A549 (cell line): ENCODE measurements at regions not wholly inside any gene's neighbourhood (a gene's known extent, or its start where the extent isn't known, plus 50 kb on each side); places are given as distances from the start of the nearest gene placed in this dataset.

Experiments
- ATAC-seq, 2 experiments: fragments of 200-7000 bp in 1 of 2; fragments of >200 bp in 1 of 2; cut with Nextera tagmentation in 1 of 2; cut with Tn5 transposase in 1 of 2; 3 replicates each; pipeline versions ENCODE4 v1.8.0 to v1.9.1; 2018 to 2020; ENCODE audit warnings: mild to moderate bottlenecking in 1 of 2, moderate library complexity in 1 of 2
- CTCF ChIA-PET: fragments of 300-600 bp; sonication (Branson Sonifier 250); formaldehyde crosslinking; extraction: SDS; loops from one replicate; lab custom pipeline; 2021; ENCODE audit warnings: antibody characterized with exemption, inconsistent platforms; lab: Yijun Ruan, JAX
- POLR2A ChIA-PET: fragments of 350-600 bp; formaldehyde crosslinking; extraction: SDS; loops from one replicate; lab custom pipeline; 2021; ENCODE audit warnings: antibody characterized with exemption, inconsistent platforms; lab: Yijun Ruan, JAX
- DNase-seq, 2 experiments: peaks; one replicate each; pipeline versions ENCODE4 v3.0.0 to v3.0.0-alpha.2; 2011 to 2016; ENCODE audit warnings: low read depth in 1 of 2, low spot score in 1 of 2
- FAIRE-seq: peaks from 2 replicates; lab custom pipeline; 2011; peaks lifted over from hg19 to GRCh38; lab: Jason Lieb, UNC
- H3K27ac ChIP-seq, 2 experiments: fragments of >200 bp; sonication (Bioruptor Twin); formaldehyde crosslinking; 3 replicates each; pipeline ENCODE4 v1.5.1; 2016 to 2017
- H3K4me1 ChIP-seq: fragments of >200 bp; sonication (Bioruptor Twin); formaldehyde crosslinking; 3 replicates; pipeline ENCODE4 v1.6.1; 2016
- H3K4me2 ChIP-seq: fragments of >200 bp; sonication (Bioruptor Twin); formaldehyde crosslinking; 3 replicates; pipeline ENCODE4 v1.6.1; 2016
- H3K4me3 ChIP-seq: fragments of >200 bp; sonication (Bioruptor Twin); formaldehyde crosslinking; 3 replicates; pipeline ENCODE4 v1.5.1; 2016
- H3K9me3 ChIP-seq: fragments of >200 bp; sonication (Bioruptor Twin); formaldehyde crosslinking; 3 replicates; pipeline ENCODE4 v1.6.1; 2016
- BHLHE40 ChIP-seq: IDR thresholded peaks from 2 replicates; pipeline ENCODE4 v1.6.1; 2012; ENCODE audit warnings: low read depth, low read length, inconsistent platforms
- CBX8 ChIP-seq: fragments of 200-600 bp; sonication (generic); IDR thresholded peaks from 2 replicates; pipeline ENCODE4 v1.6.1; 2016
- CEBPB ChIP-seq, 2 experiments: fragments of >200 bp in 1 of 2; sonication (Bioruptor Twin) in 1 of 2; formaldehyde crosslinking in 1 of 2; IDR thresholded peaks; 2 replicates each; pipeline ENCODE4 v1.6.1; 2012 to 2016
- CTCF ChIP-seq: fragments of >200 bp; sonication (Bioruptor Twin); formaldehyde crosslinking; IDR thresholded peaks from 3 replicates; pipeline ENCODE4 v1.5.1; 2016
- GATA3 ChIP-seq: IDR thresholded peaks from 2 replicates; pipeline ENCODE4 v1.6.1; 2012; ENCODE audit warnings: borderline replicate concordance
- HDAC2 ChIP-seq: fragments of 200-600 bp; sonication (generic); IDR thresholded peaks from 2 replicates; pipeline ENCODE4 v1.6.1; 2016
- HMGXB4 ChIP-seq: fragments of 250-450 bp; sonication (Bioruptor Pico); IDR thresholded peaks from 2 replicates; pipeline ENCODE4 v1.5.0; 2021; ENCODE audit warnings: mild to moderate bottlenecking, moderate library complexity, borderline replicate concordance
- HOXB5 ChIP-seq: fragments of 250-450 bp; sonication (Bioruptor Pico); IDR thresholded peaks from 2 replicates; pipeline ENCODE4 v1.5.0; 2020; ENCODE audit warnings: mild to moderate bottlenecking, moderate library complexity
- PHF8 ChIP-seq: fragments of 200-600 bp; sonication (generic); IDR thresholded peaks from 2 replicates; pipeline ENCODE4 v1.6.1; 2016; ENCODE audit warnings: low read depth, mild to moderate bottlenecking, antibody characterized with exemption, moderate library complexity, borderline replicate concordance
- POLR2A ChIP-seq: IDR thresholded peaks from 2 replicates; pipeline ENCODE4 v1.6.1; 2012; ENCODE audit warnings: mild to moderate bottlenecking, low read length
- REST ChIP-seq: fragments of 200-600 bp; sonication (generic); IDR thresholded peaks from 2 replicates; pipeline ENCODE4 v1.6.1; 2016; ENCODE audit warnings: antibody characterized with exemption, mild to moderate bottlenecking, moderate library complexity
- RFX5 ChIP-seq: fragments of 450-650 bp; IDR thresholded peaks from 2 replicates; pipeline ENCODE4 v1.7.1; 2014; ENCODE audit warnings: antibody characterized with exemption, mild to moderate bottlenecking, moderate library complexity
- RNF2 ChIP-seq: fragments of 200-600 bp; sonication (generic); IDR thresholded peaks from 2 replicates; pipeline ENCODE4 v1.6.1; 2016; ENCODE audit warnings: low read depth, mild to moderate bottlenecking, antibody characterized with exemption, moderate library complexity, borderline replicate concordance
- SMC3 ChIP-seq: fragments of >200 bp; sonication (Bioruptor Twin); formaldehyde crosslinking; IDR thresholded peaks from 3 replicates; pipeline ENCODE4 v1.6.1; 2018; ENCODE audit warnings: inconsistent platforms
- SREBF2 ChIP-seq: fragments of 450-650 bp; IDR thresholded peaks from 2 replicates; pipeline ENCODE4 v1.6.1; 2014; ENCODE audit warnings: mild to moderate bottlenecking, moderate library complexity
- TFCP2L1 ChIP-seq: fragments of 250-450 bp; sonication (Bioruptor Pico); IDR thresholded peaks from 2 replicates; pipeline ENCODE4 v1.5.0; 2021; ENCODE audit warnings: mild to moderate bottlenecking
- ZNF302 ChIP-seq: fragments of 250-450 bp; sonication (Bioruptor Pico); IDR thresholded peaks from 2 replicates; pipeline ENCODE4 v1.9.0; 2021; ENCODE audit warnings: inconsistent platforms, mild to moderate bottlenecking, moderate library complexity
- WGBS: methylation state at CpG from one replicate; pipeline ENCODE4 v1.1.6; 2017; ENCODE audit errors: missing lambda C conversion rate; 5-methylcytosine and 5-hydroxymethylcytosine counted together
- TF ChIP-seq, protein P1 (sequence below): fragments of >200 bp; sonication (Bioruptor Twin); formaldehyde crosslinking; IDR thresholded peaks from 3 replicates; pipeline ENCODE4 v1.6.1; 2016
- TF ChIP-seq, protein P2 (sequence below): fragments of >200 bp; sonication (Bioruptor Twin); formaldehyde crosslinking; IDR thresholded peaks from 2 replicates; pipeline ENCODE4 v1.6.1; 2016
- TF ChIP-seq, protein P3 (sequence below): IDR thresholded peaks from 2 replicates; pipeline ENCODE4 v1.6.1; 2012
- TF ChIP-seq, protein P4 (sequence below): IDR thresholded peaks from 2 replicates; pipeline ENCODE4 v1.6.1; 2012; ENCODE audit warnings: low read depth, borderline replicate concordance
- TF ChIP-seq, protein P5 (sequence below): IDR thresholded peaks from 2 replicates; pipeline ENCODE4 v1.6.1; 2012

DNA sequence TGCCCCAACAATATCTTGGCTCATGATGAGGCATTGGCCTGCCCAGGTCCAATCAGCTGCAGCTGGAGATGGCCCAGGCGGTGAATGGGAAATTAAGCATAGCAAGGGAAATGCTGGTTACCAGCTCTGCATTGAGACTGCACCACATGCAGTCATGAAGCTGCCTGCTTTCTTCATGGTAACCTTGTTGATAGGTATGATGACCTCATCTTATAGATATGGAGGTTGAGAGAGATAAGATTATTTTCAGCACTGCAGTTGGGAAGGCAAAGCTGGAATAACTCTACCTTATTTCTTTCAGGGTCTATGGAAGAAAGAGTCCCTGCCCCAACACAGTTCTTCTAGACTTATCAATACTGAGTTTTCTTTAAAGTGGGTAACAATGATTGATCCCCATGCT, 180.1 kb downstream of the ICE1 start:
- FAIRE-seq = no peak
- CTCF ChIA-PET = no interaction called here
- no peaks in the 10 kb centered on the region for H3K9me3 ChIP-seq
- no peak for DNase-seq
- no peak overlapping the region for H3K4me2 ChIP-seq
- TF ChIP-seq HMGXB4 (CRISPR knock-in tag) (no peak), RNF2 (no peak), SMC3 (no peak)
- no peak for ATAC-seq
- 8% methylated on average over 1 of the region's 1 CpG for WGBS
- no peaks in the 10 kb centered on the region for H3K4me1 ChIP-seq
- H3K4me3 ChIP-seq = no peak overlapping the region
- POLR2A ChIA-PET = no interaction called here
- no peak overlapping the region for H3K27ac ChIP-seq

GRCh38 chr5:5598547-5599113, 176.2 kb downstream of the ICE1 start:
- no peak overlapping the region for H3K4me3 ChIP-seq
- H3K9me3 ChIP-seq = no peaks in the 10 kb centered on the region
- no peak for FAIRE-seq
- 25% methylated on average over 8 of the region's 8 CpGs for WGBS
- H3K4me1 ChIP-seq = no peaks in the 10 kb centered on the region
- H3K4me2 ChIP-seq = no peak overlapping the region
- no peak for ATAC-seq
- ChIA-PET POLR2A (no interaction called here), CTCF (interaction anchor here (0.8 kb wide), 1 partner anchor 22 kb away, joined by 3 read pairs; no protein-coding TSS in a partner anchor)
- TF ChIP-seq, protein P1, sequence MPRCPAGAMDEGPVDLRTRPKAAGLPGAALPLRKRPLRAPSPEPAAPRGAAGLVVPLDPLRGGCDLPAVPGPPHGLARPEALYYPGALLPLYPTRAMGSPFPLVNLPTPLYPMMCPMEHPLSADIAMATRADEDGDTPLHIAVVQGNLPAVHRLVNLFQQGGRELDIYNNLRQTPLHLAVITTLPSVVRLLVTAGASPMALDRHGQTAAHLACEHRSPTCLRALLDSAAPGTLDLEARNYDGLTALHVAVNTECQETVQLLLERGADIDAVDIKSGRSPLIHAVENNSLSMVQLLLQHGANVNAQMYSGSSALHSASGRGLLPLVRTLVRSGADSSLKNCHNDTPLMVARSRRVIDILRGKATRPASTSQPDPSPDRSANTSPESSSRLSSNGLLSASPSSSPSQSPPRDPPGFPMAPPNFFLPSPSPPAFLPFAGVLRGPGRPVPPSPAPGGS = no peak
- no peak overlapping the region for H3K27ac ChIP-seq
- peak in 1 of 2 experiments; percentile 4 for DNase-seq

DNA sequence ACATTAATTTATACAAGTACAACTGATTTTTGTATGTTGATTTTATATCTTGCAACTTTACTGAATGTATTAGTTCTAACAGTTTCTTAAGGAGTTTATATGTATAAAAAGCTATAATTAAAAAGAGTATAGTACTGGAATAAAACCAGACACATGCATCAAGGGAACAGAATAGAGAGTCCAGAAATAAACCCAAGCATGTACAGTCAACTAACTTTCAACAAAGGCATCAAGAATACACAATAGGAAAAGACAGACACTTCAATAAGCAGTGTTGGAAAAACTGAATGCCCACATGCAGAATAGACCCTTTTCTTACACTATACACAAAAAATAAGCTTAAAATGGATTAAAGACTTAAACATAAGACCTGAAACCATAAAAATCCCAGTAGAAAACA, 170.9 kb downstream of the ICE1 start:
- ChIA-PET POLR2A (no interaction called here), CTCF (interaction anchor here (0.6 kb wide), 1 partner anchor 283 kb away, joined by 3 read pairs; no protein-coding TSS in a partner anchor)
- DNase-seq (no peak), FAIRE-seq (no peak), ATAC-seq (no peak)
- Histone ChIP-seq H3K9me3 (no peaks in the 10 kb centered on the region), H3K4me3 (no peak overlapping the region), H3K4me1 (no peaks in the 10 kb centered on the region), H3K4me2 (no peak overlapping the region), H3K27ac (no peak overlapping the region)
- TF ChIP-seq CBX8 = no peak
- no peak for TF ChIP-seq REST
- TF ChIP-seq PHF8 = no peak
- TF ChIP-seq GATA3 = no peak
- no peak for TF ChIP-seq POLR2A
- TF ChIP-seq, protein P2, sequence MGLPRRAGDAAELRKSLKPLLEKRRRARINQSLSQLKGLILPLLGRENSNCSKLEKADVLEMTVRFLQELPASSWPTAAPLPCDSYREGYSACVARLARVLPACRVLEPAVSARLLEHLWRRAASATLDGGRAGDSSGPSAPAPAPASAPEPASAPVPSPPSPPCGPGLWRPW = no peak
- TF ChIP-seq CEBPB (IDR thresholded peaks at IDR 0.05) = no peak
- TF ChIP-seq ZNF302 (CRISPR knock-in tag) = no peak
- TF ChIP-seq RFX5 = no peak
- no peak for TF ChIP-seq HDAC2
- TF ChIP-seq TFCP2L1 (CRISPR knock-in tag) = no peak
- no peak for TF ChIP-seq BHLHE40
- TF ChIP-seq, protein P3, sequence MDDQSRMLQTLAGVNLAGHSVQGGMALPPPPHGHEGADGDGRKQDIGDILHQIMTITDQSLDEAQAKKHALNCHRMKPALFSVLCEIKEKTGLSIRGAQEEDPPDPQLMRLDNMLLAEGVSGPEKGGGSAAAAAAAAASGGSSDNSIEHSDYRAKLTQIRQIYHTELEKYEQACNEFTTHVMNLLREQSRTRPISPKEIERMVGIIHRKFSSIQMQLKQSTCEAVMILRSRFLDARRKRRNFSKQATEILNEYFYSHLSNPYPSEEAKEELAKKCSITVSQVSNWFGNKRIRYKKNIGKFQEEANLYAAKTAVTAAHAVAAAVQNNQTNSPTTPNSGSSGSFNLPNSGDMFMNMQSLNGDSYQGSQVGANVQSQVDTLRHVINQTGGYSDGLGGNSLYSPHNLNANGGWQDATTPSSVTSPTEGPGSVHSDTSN = no peak
- TF ChIP-seq, protein P4, sequence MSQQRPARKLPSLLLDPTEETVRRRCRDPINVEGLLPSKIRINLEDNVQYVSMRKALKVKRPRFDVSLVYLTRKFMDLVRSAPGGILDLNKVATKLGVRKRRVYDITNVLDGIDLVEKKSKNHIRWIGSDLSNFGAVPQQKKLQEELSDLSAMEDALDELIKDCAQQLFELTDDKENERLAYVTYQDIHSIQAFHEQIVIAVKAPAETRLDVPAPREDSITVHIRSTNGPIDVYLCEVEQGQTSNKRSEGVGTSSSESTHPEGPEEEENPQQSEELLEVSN = no peak
- no peak for TF ChIP-seq HOXB5
- TF ChIP-seq, protein P1 = no peak
- no peak for TF ChIP-seq CTCF
- no peak for TF ChIP-seq SREBF2
- TF ChIP-seq, protein P5, sequence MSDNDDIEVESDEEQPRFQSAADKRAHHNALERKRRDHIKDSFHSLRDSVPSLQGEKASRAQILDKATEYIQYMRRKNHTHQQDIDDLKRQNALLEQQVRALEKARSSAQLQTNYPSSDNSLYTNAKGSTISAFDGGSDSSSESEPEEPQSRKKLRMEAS = no peak
